Right lobe of liver (tissue), 4 donors: ENCODE measurements at regions not wholly inside any gene's neighbourhood (a gene's known extent, or its start where the extent isn't known, plus 50 kb on each side); places are given as distances from the start of the nearest gene placed in this dataset.
"Not testable (repeated sequence)": the region's sequence is repeated elsewhere in the genome, so short reads cannot be mapped to it uniquely, and the experiment has no call there.

Experiments
- POLR2A ChIP-seq: fragments of 450-650 bp; IDR thresholded peaks from one replicate; pipeline ENCODE4 v1.6.1; 2017; ENCODE audit warnings: antibody characterized with exemption, mild to moderate bottlenecking
- TF ChIP-seq, protein P1 (sequence below), 4 donors: fragments of 200-600 bp in 3 of 4; fragments of 450-650 bp in 1 of 4; IDR thresholded peaks; one replicate each; pipeline versions ENCODE4 v1.5.1 to v1.8.0; 2016 to 2022; ENCODE audit warnings: antibody characterized with exemption in 4 of 4, mild to moderate bottlenecking in 2 of 4
- donor health status: DM: no; HTN: no; CAD: no.
- donor health status: DM: no; HTN: no; CAD: no.
- donor health status: DM: no; HTN: yes; CAD: no.

DNA sequence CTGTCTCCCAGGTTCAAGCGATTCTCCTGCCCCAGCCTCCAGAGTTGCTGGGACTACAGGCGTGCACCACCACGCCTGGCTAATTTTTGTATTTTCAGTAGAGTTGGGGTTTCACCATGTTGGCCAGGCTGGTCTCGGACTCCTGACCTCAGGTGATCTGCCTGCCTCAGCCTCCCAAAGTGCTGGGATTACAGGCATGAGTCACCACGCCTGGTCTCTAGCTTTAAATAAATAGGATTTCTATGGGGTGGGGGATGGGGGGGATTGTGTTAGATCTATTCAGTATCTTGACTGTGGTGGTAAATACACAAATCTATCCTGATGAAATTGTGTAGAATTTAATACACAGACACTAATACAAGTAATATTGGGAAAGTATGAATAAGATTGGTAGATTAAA, 102.4 kb upstream of the STX18 start:
- not testable (repeated sequence) for TF ChIP-seq POLR2A
- TF ChIP-seq, protein P1, sequence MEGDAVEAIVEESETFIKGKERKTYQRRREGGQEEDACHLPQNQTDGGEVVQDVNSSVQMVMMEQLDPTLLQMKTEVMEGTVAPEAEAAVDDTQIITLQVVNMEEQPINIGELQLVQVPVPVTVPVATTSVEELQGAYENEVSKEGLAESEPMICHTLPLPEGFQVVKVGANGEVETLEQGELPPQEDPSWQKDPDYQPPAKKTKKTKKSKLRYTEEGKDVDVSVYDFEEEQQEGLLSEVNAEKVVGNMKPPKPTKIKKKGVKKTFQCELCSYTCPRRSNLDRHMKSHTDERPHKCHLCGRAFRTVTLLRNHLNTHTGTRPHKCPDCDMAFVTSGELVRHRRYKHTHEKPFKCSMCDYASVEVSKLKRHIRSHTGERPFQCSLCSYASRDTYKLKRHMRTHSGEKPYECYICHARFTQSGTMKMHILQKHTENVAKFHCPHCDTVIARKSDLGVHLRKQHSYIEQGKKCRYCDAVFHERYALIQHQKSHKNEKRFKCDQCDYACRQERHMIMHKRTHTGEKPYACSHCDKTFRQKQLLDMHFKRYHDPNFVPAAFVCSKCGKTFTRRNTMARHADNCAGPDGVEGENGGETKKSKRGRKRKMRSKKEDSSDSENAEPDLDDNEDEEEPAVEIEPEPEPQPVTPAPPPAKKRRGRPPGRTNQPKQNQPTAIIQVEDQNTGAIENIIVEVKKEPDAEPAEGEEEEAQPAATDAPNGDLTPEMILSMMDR (IDR thresholded peaks at IDR 0.05) = not testable (repeated sequence)
